ENCODE measurements at regions not wholly inside any gene's neighbourhood (a gene's known extent, or its start where the extent isn't known, plus 50 kb on each side); places are given as distances from the start of the nearest gene placed in this dataset.

GRCh38 chr1:79422726-79423125 is 416.2 kb upstream of the ADGRL4 start:
- TF ChIP-seq YY1 (IDR thresholded peaks at IDR 0.05) (no peak), SP1 (IDR thresholded peaks at IDR 0.05) (no peak), RAD21 (IDR thresholded peaks at IDR 0.05) (no peak), CTCF (IDR thresholded peaks at IDR 0.05; ENCODE audit: low read depth, low read length, missing input control) (no peak), TAF1 (conservative IDR thresholded peaks at IDR 0.05) (no peak), MAX (IDR thresholded peaks at IDR 0.05) (no peak), JUND (IDR thresholded peaks at IDR 0.05) (no peak), RXRA (IDR thresholded peaks at IDR 0.05) (no peak), FOXA1 (IDR thresholded peaks at IDR 0.05) (no peak), GABPA (IDR thresholded peaks at IDR 0.05 in 1 of 2, conservative IDR thresholded peaks at IDR 0.05 in 1 of 2) (no peak), HNF4A (conservative IDR thresholded peaks at IDR 0.05) (no peak)
- TF ChIP-seq, protein P1, sequence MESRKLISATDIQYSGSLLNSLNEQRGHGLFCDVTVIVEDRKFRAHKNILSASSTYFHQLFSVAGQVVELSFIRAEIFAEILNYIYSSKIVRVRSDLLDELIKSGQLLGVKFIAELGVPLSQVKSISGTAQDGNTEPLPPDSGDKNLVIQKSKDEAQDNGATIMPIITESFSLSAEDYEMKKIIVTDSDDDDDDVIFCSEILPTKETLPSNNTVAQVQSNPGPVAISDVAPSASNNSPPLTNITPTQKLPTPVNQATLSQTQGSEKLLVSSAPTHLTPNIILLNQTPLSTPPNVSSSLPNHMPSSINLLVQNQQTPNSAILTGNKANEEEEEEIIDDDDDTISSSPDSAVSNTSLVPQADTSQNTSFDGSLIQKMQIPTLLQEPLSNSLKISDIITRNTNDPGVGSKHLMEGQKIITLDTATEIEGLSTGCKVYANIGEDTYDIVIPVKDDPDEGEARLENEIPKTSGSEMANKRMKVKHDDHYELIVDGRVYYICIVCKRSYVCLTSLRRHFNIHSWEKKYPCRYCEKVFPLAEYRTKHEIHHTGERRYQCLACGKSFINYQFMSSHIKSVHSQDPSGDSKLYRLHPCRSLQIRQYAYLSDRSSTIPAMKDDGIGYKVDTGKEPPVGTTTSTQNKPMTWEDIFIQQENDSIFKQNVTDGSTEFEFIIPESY (IDR thresholded peaks at IDR 0.05): no peak

Data from liver (tissue), 3 donors.